ENCODE measurements at regions not wholly inside any gene's neighbourhood (a gene's known extent, or its start where the extent isn't known, plus 50 kb on each side); places are given as distances from the start of the nearest gene placed in this dataset.

DNA sequence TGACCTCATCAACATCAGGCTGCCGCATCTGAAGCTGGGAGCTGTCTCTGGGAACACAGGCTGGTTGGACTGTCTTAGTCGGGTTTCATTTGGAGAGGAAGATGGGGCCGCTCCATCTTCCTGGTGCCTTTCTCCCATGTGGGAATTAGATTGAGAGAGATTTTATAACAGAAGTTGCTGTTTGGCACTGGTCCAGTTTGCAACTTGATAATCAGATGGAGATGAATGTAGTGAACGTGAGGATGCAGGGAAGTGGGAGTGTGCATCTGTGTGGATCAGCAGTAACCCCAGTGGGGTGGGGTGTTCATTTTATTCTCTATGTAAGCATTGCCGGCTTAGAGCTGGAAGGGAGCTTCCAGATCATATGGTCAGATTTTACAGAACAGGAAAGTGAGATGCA lies 250.9 kb downstream of the DCDC2C start:
- H3K9me3 ChIP-seq (ENCODE audit: control insufficient read depth, insufficient read depth, low read length), result no peaks in the 10 kb centered on the region; the same call in 1 of the 2 replicates
- H3K79me2 ChIP-seq (ENCODE audit: control insufficient read depth, low read length), result no peaks in the 10 kb centered on the region
- no peaks in the 10 kb centered on the region for H3K27me3 ChIP-seq (ENCODE audit: control insufficient read depth, low read length)
- no peak overlapping the region for H3K4me3 ChIP-seq (ENCODE audit: low read length)
- no peaks in the 10 kb centered on the region for H3K4me1 ChIP-seq (ENCODE audit: control insufficient read depth, low read length)
- no peak for TF ChIP-seq EZH2phosphoT487 (IDR thresholded peaks at IDR 0.05; ENCODE audit: borderline replicate concordance, low read length)
- no peak for TF ChIP-seq CTCF (IDR thresholded peaks at IDR 0.05; ENCODE audit: low read depth, low read length, poor library complexity, severe bottlenecking)
- no peaks in the 10 kb centered on the region for H3K9me2 ChIP-seq (replicated peaks; ENCODE audit: control insufficient read depth, low read length)
- H4K20me1 ChIP-seq (ENCODE audit: control insufficient read depth, insufficient read depth, low read depth, low read length), result no peaks in the 10 kb centered on the region
- H3K27ac ChIP-seq (ENCODE audit: low read depth, low read length), result no peak overlapping the region
- H3K36me3 ChIP-seq (ENCODE audit: control insufficient read depth, low read length), result no peaks in the 10 kb centered on the region
- no peaks in the 10 kb centered on the region for H3F3A ChIP-seq (ENCODE audit: control insufficient read depth, insufficient read depth)
- H3K4me2 ChIP-seq (ENCODE audit: low read length), result no peak overlapping the region

DNA sequence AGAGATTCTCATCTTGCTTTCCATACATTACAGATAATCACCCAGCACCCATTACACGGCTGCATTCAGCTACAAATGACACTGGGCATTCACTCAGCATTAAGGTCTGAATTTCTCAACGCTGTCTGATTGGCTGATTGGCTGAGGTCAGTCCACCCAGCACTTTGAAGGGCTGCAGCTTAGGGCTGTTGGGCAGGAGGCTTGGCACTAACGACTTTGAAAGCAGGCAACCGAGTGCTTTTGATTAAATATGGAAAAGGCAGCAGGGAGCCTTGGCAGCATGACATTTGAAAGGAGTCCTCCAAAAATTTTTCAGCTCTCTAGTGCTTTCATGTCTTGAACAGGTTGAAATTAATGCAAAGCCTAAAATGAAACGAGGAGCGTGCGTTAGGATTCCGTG lies 253.0 kb downstream of the DCDC2C start:
- no peaks in the 10 kb centered on the region for H3K27me3 ChIP-seq (ENCODE audit: control insufficient read depth, low read length)
- H3K9me2 ChIP-seq (replicated peaks; ENCODE audit: control insufficient read depth, low read length), result no peaks in the 10 kb centered on the region
- no peaks in the 10 kb centered on the region for H3K36me3 ChIP-seq (ENCODE audit: control insufficient read depth, low read length)
- no peaks in the 10 kb centered on the region for H3K4me1 ChIP-seq (ENCODE audit: control insufficient read depth, low read length)
- no peaks in the 10 kb centered on the region for H3F3A ChIP-seq (ENCODE audit: control insufficient read depth, insufficient read depth)
- no peak overlapping the region for H3K4me3 ChIP-seq (ENCODE audit: low read length)
- no peaks in the 10 kb centered on the region for H3K79me2 ChIP-seq (ENCODE audit: control insufficient read depth, low read length)
- no peak for TF ChIP-seq EZH2phosphoT487 (IDR thresholded peaks at IDR 0.05; ENCODE audit: borderline replicate concordance, low read length)
- no peak for TF ChIP-seq CTCF (IDR thresholded peaks at IDR 0.05; ENCODE audit: low read depth, low read length, poor library complexity, severe bottlenecking)
- no peaks in the 10 kb centered on the region for H4K20me1 ChIP-seq (ENCODE audit: control insufficient read depth, insufficient read depth, low read depth, low read length)
- H3K27ac ChIP-seq (ENCODE audit: low read depth, low read length), result no peak overlapping the region
- no peak overlapping the region for H3K4me2 ChIP-seq (ENCODE audit: low read length)
- no peaks in the 10 kb centered on the region; the same call in 1 of the 2 replicates for H3K9me3 ChIP-seq (ENCODE audit: control insufficient read depth, insufficient read depth, low read length)

DNA sequence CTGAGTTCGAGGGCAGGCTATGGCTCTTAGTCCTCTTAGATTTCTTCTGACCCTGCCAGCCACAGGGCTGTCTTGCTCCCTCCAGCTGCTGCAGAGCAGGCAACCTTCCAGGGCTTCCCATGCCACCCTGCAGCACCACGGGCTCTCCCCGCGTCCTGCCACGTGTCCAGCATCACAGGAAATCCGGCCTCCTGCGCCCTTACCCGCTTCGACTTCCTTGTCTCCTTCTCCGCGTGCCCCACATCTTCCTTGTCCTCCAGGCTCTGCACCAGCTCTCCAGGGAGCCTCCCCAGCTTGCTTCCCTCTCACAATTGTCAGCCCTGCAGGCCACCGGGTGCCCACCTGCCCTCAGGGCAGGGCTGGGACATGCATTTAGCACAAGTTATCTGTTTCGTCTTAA lies 253.5 kb downstream of the DCDC2C start:
- no peak overlapping the region for H3K4me2 ChIP-seq (ENCODE audit: low read length)
- H3K4me3 ChIP-seq (ENCODE audit: low read length), result no peak overlapping the region
- TF ChIP-seq CTCF (IDR thresholded peaks at IDR 0.05; ENCODE audit: low read depth, low read length, poor library complexity, severe bottlenecking), result no peak
- no peaks in the 10 kb centered on the region for H4K20me1 ChIP-seq (ENCODE audit: control insufficient read depth, insufficient read depth, low read depth, low read length)
- H3F3A ChIP-seq (ENCODE audit: control insufficient read depth, insufficient read depth), result no peaks in the 10 kb centered on the region
- H3K36me3 ChIP-seq (ENCODE audit: control insufficient read depth, low read length), result no peaks in the 10 kb centered on the region
- H3K27ac ChIP-seq (ENCODE audit: low read depth, low read length), result no peak overlapping the region
- H3K4me1 ChIP-seq (ENCODE audit: control insufficient read depth, low read length), result no peaks in the 10 kb centered on the region
- no peaks in the 10 kb centered on the region for H3K9me2 ChIP-seq (replicated peaks; ENCODE audit: control insufficient read depth, low read length)
- H3K79me2 ChIP-seq (ENCODE audit: control insufficient read depth, low read length), result no peaks in the 10 kb centered on the region
- no peaks in the 10 kb centered on the region for H3K27me3 ChIP-seq (ENCODE audit: control insufficient read depth, low read length)
- H3K9me3 ChIP-seq (ENCODE audit: control insufficient read depth, insufficient read depth, low read length), result no peaks in the 10 kb centered on the region

DNA sequence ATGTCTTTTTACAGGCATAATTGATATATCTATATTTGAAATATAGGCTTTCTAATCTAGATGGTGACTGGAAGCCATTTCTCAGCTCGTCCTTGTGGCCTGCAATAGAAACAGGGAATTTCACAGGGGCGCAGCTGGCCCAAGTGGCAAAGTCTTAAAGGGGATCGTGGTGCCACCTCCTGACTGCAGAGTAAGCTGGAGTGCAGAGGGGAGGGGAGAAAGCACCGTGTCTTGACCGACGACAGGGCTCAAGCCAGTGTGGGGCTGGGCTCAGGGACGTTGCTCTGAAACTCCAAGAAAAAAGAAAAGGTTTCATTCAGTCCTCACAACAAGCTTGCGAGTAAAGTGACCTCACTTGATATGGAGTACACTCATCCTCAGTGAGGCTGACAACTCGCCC lies 255.1 kb downstream of the DCDC2C start:
- H3K27me3 ChIP-seq (ENCODE audit: control insufficient read depth, low read length), result no peaks in the 10 kb centered on the region
- no peaks in the 10 kb centered on the region for H3K36me3 ChIP-seq (ENCODE audit: control insufficient read depth, low read length)
- no peak overlapping the region for H3K4me3 ChIP-seq (ENCODE audit: low read length)

More for the DNA sequence above, 255.1 kb downstream of the DCDC2C start:
- Histone ChIP-seq H3K9me2 (replicated peaks; ENCODE audit: control insufficient read depth, low read length) (no peaks in the 10 kb centered on the region), H3F3A (ENCODE audit: control insufficient read depth, insufficient read depth) (no peaks in the 10 kb centered on the region), H3K4me1 (ENCODE audit: control insufficient read depth, low read length) (no peaks in the 10 kb centered on the region), H4K20me1 (ENCODE audit: control insufficient read depth, insufficient read depth, low read depth, low read length) (no peaks in the 10 kb centered on the region), H3K9me3 (ENCODE audit: control insufficient read depth, insufficient read depth, low read length) (no peaks in the 10 kb centered on the region), H3K4me2 (ENCODE audit: low read length) (no peak overlapping the region), H3K27ac (ENCODE audit: low read depth, low read length) (no peak overlapping the region), H3K79me2 (ENCODE audit: control insufficient read depth, low read length) (no peaks in the 10 kb centered on the region)
- no peak for TF ChIP-seq CTCF (IDR thresholded peaks at IDR 0.05; ENCODE audit: low read depth, low read length, poor library complexity, severe bottlenecking)
- no peak for TF ChIP-seq EZH2phosphoT487 (IDR thresholded peaks at IDR 0.05; ENCODE audit: borderline replicate concordance, low read length)
